ENCODE measurements at regions not wholly inside any gene's neighbourhood (a gene's known extent, or its start where the extent isn't known, plus 50 kb on each side); places are given as distances from the start of the nearest gene placed in this dataset.

DNA sequence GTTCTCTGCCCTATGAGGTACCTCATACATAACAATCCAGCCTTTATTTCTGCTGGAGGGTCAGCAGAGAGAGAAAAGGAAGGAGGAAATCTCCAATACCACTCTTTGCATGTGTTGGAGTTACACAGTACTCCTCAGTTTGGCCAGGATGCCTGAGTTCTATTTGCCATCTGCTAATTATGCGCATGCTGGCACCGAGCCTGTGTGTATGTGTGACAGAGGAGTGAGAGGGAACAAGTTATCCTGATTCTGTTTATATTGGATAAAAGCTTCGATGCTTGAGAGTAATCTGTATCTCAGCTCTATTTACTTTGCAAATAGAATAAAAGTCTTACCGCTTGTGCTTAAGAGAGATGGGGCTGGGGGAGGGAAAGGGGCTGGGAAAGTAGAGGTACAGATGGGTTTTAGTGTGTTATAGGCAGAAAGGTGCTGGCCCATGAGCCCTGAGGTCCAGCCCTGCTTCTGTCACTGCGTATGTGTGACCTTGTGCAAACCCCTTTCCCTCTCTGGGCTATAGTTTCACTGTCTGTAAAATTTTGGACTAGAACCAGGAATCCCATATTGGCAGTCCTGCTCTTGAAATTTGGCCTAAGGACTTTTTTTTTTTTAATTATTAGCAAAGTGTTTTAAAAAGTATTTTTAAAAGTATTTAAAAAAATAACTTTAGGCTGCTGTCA, 54.5 kb upstream of the PLXNA2 start:
- no peaks in the 10 kb centered on the region for H3K36me3 Mint-ChIP-seq (ENCODE audit: insufficient read depth)
- ATAC-seq (no peak), DNase-seq (no peak)
- H3K27me3 Mint-ChIP-seq (ENCODE audit: low read depth): peaks cover 21% of the 10 kb centered on the region
- no peaks in the 10 kb centered on the region for H3K9me3 Mint-ChIP-seq
- H3K4me3 Mint-ChIP-seq: no peak overlapping the region
- no peaks in the 10 kb centered on the region for H3K4me1 Mint-ChIP-seq (ENCODE audit: low read depth)

DNA sequence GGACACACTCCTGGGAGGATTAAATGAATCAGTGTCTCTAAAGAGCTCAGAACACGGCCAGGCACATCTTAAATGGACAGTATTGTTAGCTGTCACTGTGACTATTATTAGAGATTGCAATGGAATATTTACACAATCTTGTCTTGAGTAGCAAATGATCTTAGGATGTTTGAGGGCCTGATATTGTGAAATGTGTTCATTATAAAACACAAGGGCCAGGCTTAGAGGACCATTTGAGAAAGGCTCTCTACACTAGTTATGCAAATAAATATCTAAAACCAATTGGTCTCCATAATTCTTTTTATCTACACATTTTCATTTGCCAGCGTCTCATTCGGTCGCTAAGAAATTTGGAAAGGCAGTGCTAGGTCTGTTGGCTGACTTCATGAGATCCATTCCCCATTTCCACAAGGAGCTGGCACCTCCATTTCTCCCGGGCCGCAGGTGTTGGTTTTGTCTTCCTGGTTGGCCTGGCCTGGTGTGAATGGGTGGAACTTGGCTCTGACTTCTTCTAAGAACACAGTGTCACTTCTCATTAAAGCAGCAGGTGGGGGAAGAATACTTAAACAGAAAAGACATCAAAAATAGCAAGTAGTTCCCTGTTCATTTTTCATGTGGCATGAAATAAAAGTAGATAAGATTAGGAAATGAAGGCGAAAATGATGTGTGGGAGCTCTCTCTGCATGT, 56.0 kb upstream of the PLXNA2 start:
- Mint-ChIP-seq H3K27me3 (ENCODE audit: low read depth) (peaks cover 12% of the 10 kb centered on the region), H3K4me3 (no peak overlapping the region), H3K9me3 (no peaks in the 10 kb centered on the region), H3K36me3 (ENCODE audit: insufficient read depth) (no peaks in the 10 kb centered on the region), H3K4me1 (ENCODE audit: low read depth) (no peaks in the 10 kb centered on the region)
- DNase-seq (no peak), ATAC-seq (no peak)

DNA sequence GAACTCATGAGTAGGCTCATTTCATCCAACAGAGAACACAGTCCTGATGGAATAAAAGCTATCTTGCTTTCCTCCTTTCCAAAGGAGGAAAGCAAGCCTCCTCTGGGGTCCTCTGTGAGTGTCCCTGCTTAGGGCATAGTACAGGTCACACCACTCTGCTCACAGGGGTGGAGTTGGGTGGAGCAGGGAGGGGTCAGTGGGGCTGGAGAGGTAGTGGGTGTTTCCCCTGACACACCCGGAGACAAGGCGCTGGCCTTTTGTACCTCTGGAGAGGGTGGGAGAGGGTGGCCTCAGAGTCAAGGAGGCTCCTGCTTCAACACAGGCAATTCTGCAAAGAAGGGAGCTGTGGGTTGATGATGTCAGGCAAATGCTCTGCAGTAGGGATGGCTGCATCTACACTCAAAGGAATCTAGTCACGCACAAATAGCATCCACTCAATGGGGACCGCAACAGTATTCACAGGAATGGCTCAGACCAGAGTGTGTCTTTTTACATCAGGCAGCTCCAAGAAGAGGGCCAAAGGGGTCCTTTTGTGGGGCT, 58.6 kb upstream of the PLXNA2 start:
- Mint-ChIP-seq H3K36me3 (ENCODE audit: insufficient read depth) (no peaks in the 10 kb centered on the region), H3K4me1 (ENCODE audit: low read depth) (no peaks in the 10 kb centered on the region), H3K4me3 (no peak overlapping the region), H3K9me3 (no peaks in the 10 kb centered on the region), H3K27me3 (ENCODE audit: low read depth) (peaks cover 5% of the 10 kb centered on the region)
- ATAC-seq (no peak), DNase-seq (no peak)

GRCh38 chr1:208303743-208304712, 59.8 kb upstream of the PLXNA2 start:
- H3K36me3 Mint-ChIP-seq (ENCODE audit: insufficient read depth): no peaks in the 10 kb centered on the region
- no peaks in the 10 kb centered on the region for H3K9me3 Mint-ChIP-seq
- H3K4me1 Mint-ChIP-seq (ENCODE audit: low read depth): no peaks in the 10 kb centered on the region

DNA sequence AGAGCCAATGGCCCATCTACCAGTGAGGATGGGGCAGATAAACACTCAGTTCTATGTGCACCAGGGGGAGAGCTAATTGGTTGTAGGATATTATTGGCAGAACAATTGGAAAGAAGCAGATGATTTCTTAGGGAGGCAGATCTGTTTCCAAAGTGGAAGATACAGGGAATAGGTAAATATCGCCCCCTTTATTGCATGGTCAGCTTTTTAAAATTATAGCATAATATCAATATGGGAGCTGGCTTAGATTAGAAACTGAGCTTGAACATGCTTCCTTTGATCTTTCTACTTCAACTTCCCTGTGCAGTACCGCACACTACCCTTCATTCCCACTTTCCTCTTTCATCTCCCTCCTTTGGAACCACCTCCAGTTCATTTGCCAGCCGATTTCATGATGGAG, 64.0 kb upstream of the PLXNA2 start:
- Mint-ChIP-seq H3K27me3 (ENCODE audit: low read depth) (peaks cover 6% of the 10 kb centered on the region), H3K36me3 (ENCODE audit: insufficient read depth) (no peaks in the 10 kb centered on the region), H3K9me3 (no peaks in the 10 kb centered on the region), H3K4me1 (ENCODE audit: low read depth) (no peaks in the 10 kb centered on the region), H3K4me3 (no peak overlapping the region)
- ATAC-seq (no peak), DNase-seq (no peak)

More at GRCh38 chr1:208303743-208304712, 59.8 kb upstream of the PLXNA2 start:
- H3K27me3 Mint-ChIP-seq (ENCODE audit: low read depth): peaks cover 5% of the 10 kb centered on the region
- DNase-seq (no peak), ATAC-seq (no peak)
- no peak overlapping the region for H3K4me3 Mint-ChIP-seq

- no peak for ATAC-seq
- H3K9me3 Mint-ChIP-seq: no peaks in the 10 kb centered on the region
- no peak overlapping the region for H3K4me3 Mint-ChIP-seq
Measured at GRCh38 chr1:208309771-208310170, 65.6 kb upstream of the PLXNA2 start.

GRCh38 chr1:208312706-208313105, 68.5 kb upstream of the PLXNA2 start:
- ATAC-seq (no peak), DNase-seq (no peak)
- Mint-ChIP-seq H3K9me3 (no peaks in the 10 kb centered on the region), H3K27me3 (ENCODE audit: low read depth) (peaks cover 8% of the 10 kb centered on the region), H3K4me3 (no peak overlapping the region), H3K4me1 (ENCODE audit: low read depth) (no peaks in the 10 kb centered on the region), H3K36me3 (ENCODE audit: insufficient read depth) (no peaks in the 10 kb centered on the region)

More at GRCh38 chr1:208309771-208310170, 65.6 kb upstream of the PLXNA2 start:
- H3K27me3 Mint-ChIP-seq (ENCODE audit: low read depth): peaks cover 8% of the 10 kb centered on the region
- no peaks in the 10 kb centered on the region for H3K4me1 Mint-ChIP-seq (ENCODE audit: low read depth)
- no peaks in the 10 kb centered on the region for H3K36me3 Mint-ChIP-seq (ENCODE audit: insufficient read depth)
- no peak for DNase-seq

DNA sequence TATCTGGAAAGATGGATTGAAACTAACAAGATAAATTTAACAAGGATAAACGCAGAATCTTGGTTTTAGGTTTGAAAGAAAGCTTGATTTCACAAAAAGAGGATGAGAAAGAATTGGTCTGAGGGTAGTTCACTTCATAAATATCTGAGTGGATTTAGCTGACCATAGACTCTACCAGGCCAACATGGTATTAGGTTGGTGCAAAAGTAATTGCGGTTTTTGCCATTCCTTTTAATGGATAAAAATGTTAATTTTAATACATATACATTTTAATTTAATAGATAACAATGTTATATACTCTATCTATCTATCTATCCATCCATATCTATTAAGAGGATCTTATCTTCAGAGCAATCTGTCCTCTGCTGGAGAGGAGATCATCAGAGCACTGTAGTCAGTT, 70.2 kb upstream of the PLXNA2 start:
- peaks cover 11% of the 10 kb centered on the region for H3K27me3 Mint-ChIP-seq (ENCODE audit: low read depth)
- H3K4me1 Mint-ChIP-seq (ENCODE audit: low read depth): no peaks in the 10 kb centered on the region
- no peak for ATAC-seq
- H3K36me3 Mint-ChIP-seq (ENCODE audit: insufficient read depth): no peaks in the 10 kb centered on the region
- no peak overlapping the region for H3K4me3 Mint-ChIP-seq
- no peak for DNase-seq
- no peaks in the 10 kb centered on the region for H3K9me3 Mint-ChIP-seq

DNA sequence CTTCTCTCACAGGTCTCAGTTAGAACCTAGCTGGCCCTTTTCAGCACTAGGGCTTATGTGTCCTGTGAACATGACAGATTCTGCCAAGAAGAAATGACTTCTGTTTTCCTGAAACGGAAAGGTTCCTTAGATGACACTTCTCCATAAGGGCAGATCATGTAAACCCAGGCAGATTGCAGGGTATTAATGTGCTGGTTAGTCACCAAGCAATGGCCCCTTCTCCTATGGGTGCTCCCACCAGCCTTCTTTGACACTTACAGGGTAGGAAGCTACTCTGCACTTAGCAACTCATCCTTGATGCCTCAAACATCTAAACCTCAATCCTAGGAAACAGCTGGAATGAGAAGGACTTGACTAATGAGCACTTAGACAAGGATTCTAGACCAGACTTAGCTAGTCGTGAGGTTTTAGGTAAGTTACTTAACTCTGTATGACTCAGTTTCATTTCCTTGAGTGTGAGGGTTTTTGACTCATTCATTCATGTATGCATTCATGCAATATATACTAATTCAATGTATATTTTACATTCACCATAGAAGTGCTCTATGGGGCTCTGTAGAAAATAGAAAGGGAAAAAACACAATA, 74.1 kb upstream of the PLXNA2 start:
- Mint-ChIP-seq H3K9me3 (no peaks in the 10 kb centered on the region), H3K4me3 (no peak overlapping the region), H3K27me3 (ENCODE audit: low read depth) (peaks cover 16% of the 10 kb centered on the region), H3K36me3 (ENCODE audit: insufficient read depth) (no peaks in the 10 kb centered on the region), H3K4me1 (ENCODE audit: low read depth) (no peaks in the 10 kb centered on the region)
- no peak for ATAC-seq
- DNase-seq: no peak

- no peak for DNase-seq
- Mint-ChIP-seq H3K4me3 (no peak overlapping the region), H3K36me3 (ENCODE audit: insufficient read depth) (no peaks in the 10 kb centered on the region), H3K4me1 (ENCODE audit: low read depth) (no peaks in the 10 kb centered on the region), H3K9me3 (no peaks in the 10 kb centered on the region), H3K27me3 (ENCODE audit: low read depth) (peaks cover 18% of the 10 kb centered on the region)
- ATAC-seq: no peak
Measured at GRCh38 chr1:208324005-208324404, 79.8 kb upstream of the PLXNA2 start.

DNA sequence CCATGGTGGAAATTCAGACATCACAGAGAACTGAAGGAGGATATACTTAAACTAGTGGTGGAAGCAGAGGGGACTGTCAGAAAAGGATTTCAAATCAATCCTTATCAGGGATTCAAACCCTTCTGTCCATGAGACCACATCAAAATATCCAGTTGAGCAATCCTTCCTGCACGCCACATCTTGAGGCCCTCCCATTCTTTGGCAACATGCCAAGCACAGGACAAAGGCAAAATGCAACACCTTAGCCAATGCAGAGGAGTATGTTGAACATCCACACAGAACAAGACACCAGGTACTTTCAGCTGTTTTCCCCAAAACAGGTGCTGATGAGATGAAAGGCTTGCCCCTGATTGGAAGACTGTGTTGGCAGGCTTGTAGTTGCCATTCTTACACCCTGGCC, 81.8 kb upstream of the PLXNA2 start:
- ATAC-seq: no peak
- peaks cover 7% of the 10 kb centered on the region for H3K27me3 Mint-ChIP-seq (ENCODE audit: low read depth)
- no peak for DNase-seq
- H3K4me1 Mint-ChIP-seq (ENCODE audit: low read depth): no peaks in the 10 kb centered on the region
- no peaks in the 10 kb centered on the region for H3K9me3 Mint-ChIP-seq
- no peak overlapping the region for H3K4me3 Mint-ChIP-seq
- H3K36me3 Mint-ChIP-seq (ENCODE audit: insufficient read depth): no peaks in the 10 kb centered on the region

DNA sequence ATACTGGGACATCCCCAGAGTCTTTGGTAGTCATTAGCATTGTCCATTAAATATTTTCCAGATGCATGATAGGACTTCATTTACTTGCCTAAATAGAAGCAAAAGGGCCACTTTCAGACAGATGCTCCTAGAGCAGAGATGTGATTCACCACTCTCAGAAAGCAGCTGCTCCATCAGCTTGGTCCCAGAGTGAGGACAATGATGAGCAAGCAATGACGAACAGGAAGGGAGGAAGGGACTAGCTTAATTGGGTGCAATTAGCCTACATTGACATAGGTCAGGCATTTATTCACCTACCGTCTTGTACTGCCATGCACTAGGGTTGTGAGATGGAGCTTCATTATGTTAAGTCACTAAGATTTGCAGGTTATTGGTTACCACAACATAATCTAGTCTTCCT, 85.1 kb upstream of the PLXNA2 start:
- H3K9me3 Mint-ChIP-seq: no peaks in the 10 kb centered on the region
- DNase-seq: no peak
- no peaks in the 10 kb centered on the region for H3K4me1 Mint-ChIP-seq (ENCODE audit: low read depth)
- peaks cover 17% of the 10 kb centered on the region for H3K27me3 Mint-ChIP-seq (ENCODE audit: low read depth)
- H3K4me3 Mint-ChIP-seq: no peak overlapping the region
- ATAC-seq: no peak
- no peaks in the 10 kb centered on the region for H3K36me3 Mint-ChIP-seq (ENCODE audit: insufficient read depth)

DNA sequence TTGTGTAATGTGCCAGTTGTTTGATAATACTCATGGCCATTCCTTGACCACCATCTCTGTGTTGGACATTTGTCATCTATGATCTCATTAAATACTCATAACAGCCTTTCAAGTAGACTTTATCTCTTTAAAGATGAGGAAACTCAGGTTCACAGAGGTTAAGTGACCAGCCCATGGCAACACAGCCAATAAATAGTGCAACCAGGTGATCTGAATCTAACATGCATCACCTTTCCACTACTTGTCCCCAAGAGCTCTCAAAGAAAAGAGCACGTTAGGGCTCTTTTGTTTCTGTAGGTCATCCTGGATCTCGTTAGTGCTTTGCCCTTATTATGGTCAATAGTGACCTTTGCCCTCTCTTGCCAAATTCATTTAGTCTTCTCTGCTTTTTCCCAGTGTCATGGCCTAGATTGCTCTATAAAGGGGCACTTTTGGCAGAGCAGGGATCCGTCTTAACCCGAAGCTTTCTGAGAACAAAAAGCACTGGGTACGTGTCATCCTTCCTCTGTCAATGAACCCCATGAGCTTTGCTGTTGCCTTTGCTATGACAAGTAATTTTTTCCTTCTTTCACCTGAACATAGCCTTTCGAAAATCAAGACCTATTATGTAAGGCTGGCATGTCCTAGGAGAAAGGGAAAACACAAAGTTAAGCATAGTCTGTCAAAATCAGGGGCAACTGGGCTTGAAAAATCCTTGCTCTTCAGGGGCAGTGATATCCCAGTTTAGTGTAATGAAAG, 88.0 kb upstream of the PLXNA2 start:
- no peaks in the 10 kb centered on the region for H3K4me1 Mint-ChIP-seq (ENCODE audit: low read depth)
- ATAC-seq (no peak), DNase-seq (no peak)
- peaks cover 28% of the 10 kb centered on the region for H3K27me3 Mint-ChIP-seq (ENCODE audit: low read depth)
- H3K36me3 Mint-ChIP-seq (ENCODE audit: insufficient read depth): no peaks in the 10 kb centered on the region
- H3K9me3 Mint-ChIP-seq: no peaks in the 10 kb centered on the region
- no peak overlapping the region for H3K4me3 Mint-ChIP-seq

Data from activated T-cell treated with anti-CD3 and anti-CD28 coated beads, Interleukin-2, amount 50 U/mL, for 4 hours (primary cell).